Muscle of leg (tissue), 3 donors: ENCODE measurements at regions not wholly inside any gene's neighbourhood (a gene's known extent, or its start where the extent isn't known, plus 50 kb on each side); places are given as distances from the start of the nearest gene placed in this dataset.
A peak's percentile ranks its signal among the peaks of the same experiment; 100 is the strongest.

Experiments used
- DNase-seq: peaks from one replicate; pipeline ENCODE4 v3.0.0; 2013
- H3K27ac ChIP-seq: one replicate; pipeline ENCODE4 v1.5.1; 2013; ENCODE audit warnings: mild to moderate bottlenecking, low read length, control low read depth
- H3K27me3 ChIP-seq: one replicate; pipeline ENCODE4 v1.6.1; 2013; ENCODE audit warnings: low read length; ENCODE audit not compliant: control insufficient read depth, insufficient read depth
- H3K36me3 ChIP-seq: one replicate; pipeline ENCODE4 v1.6.1; 2013; ENCODE audit warnings: low read length; ENCODE audit not compliant: control insufficient read depth, insufficient read depth
- H3K4me1 ChIP-seq: one replicate; pipeline ENCODE4 v1.6.1; 2013; ENCODE audit warnings: low read length; ENCODE audit not compliant: control insufficient read depth, insufficient read depth
- H3K4me3 ChIP-seq: one replicate; pipeline ENCODE4 v1.5.1; 2013; ENCODE audit warnings: low read length, control low read depth
- H3K9me3 ChIP-seq: replicated peaks from 2 replicates; pipeline ENCODE4 v1.6.1; 2013; ENCODE audit warnings: low read depth, low read length; ENCODE audit not compliant: control insufficient read depth
- WGBS: methylation state at CpG from one replicate; pipeline ENCODE4 v1.1.5; 2013; ENCODE audit warnings: missing lambda C conversion rate; ENCODE audit not compliant: insufficient coverage; 5-methylcytosine and 5-hydroxymethylcytosine counted together

- H3K9me3 ChIP-seq: no peaks in the 10 kb centered on the region
- WGBS: no CpG with 5 or more reads among the region's 1 CpG
- no peak for DNase-seq
These were observed 152.2 kb upstream of the CDK1 start for GRCh38 chr10:60626037-60626436.

GRCh38 chr10:60623627-60624026 is 154.7 kb upstream of the CDK1 start:
- WGBS: no CpG with 5 or more reads among the region's 1 CpG
- Histone ChIP-seq H3K9me3 (no peaks in the 10 kb centered on the region), H3K4me3 (no peak overlapping the region), H3K4me1 (no peaks in the 10 kb centered on the region), H3K27me3 (no peaks in the 10 kb centered on the region), H3K27ac (no peak overlapping the region), H3K36me3 (no peaks in the 10 kb centered on the region)
- no peak for DNase-seq

More at GRCh38 chr10:60626037-60626436, 152.2 kb upstream of the CDK1 start:
- no peaks in the 10 kb centered on the region for H3K27me3 ChIP-seq
- H3K27ac ChIP-seq: no peak overlapping the region
- no peaks in the 10 kb centered on the region for H3K36me3 ChIP-seq
- H3K4me1 ChIP-seq: no peaks in the 10 kb centered on the region
- H3K4me3 ChIP-seq: no peak overlapping the region

- WGBS: no CpG with 5 or more reads among the region's 3 CpGs
- H3K36me3 ChIP-seq: no peaks in the 10 kb centered on the region
- no peak overlapping the region for H3K27ac ChIP-seq
- H3K27me3 ChIP-seq: no peaks in the 10 kb centered on the region
- no peak for DNase-seq
- no peak overlapping the region for H3K4me3 ChIP-seq
- H3K9me3 ChIP-seq: no peaks in the 10 kb centered on the region
- no peaks in the 10 kb centered on the region for H3K4me1 ChIP-seq
These were observed 157.3 kb upstream of the CDK1 start for GRCh38 chr10:60621018-60621417.

- H3K4me1 ChIP-seq: no peaks in the 10 kb centered on the region
- H3K9me3 ChIP-seq: no peaks in the 10 kb centered on the region
- no peaks in the 10 kb centered on the region for H3K36me3 ChIP-seq
- 29% methylated on average over 1 of the region's 1 CpG for WGBS
- H3K27me3 ChIP-seq: no peaks in the 10 kb centered on the region
- no peak for DNase-seq
- no peak overlapping the region for H3K27ac ChIP-seq
- no peak overlapping the region for H3K4me3 ChIP-seq
These were observed 159.4 kb upstream of the CDK1 start for GRCh38 chr10:60618861-60619260.

GRCh38 chr10:60615541-60615940 is 162.7 kb upstream of the CDK1 start:
- no peak for DNase-seq
- Histone ChIP-seq H3K4me1 (no peaks in the 10 kb centered on the region), H3K27ac (no peak overlapping the region), H3K4me3 (no peak overlapping the region), H3K27me3 (no peaks in the 10 kb centered on the region), H3K36me3 (no peaks in the 10 kb centered on the region), H3K9me3 (no peaks in the 10 kb centered on the region)
- WGBS: no CpG with 5 or more reads among the region's 1 CpG

- no peak for DNase-seq
- Histone ChIP-seq H3K27ac (no peak overlapping the region), H3K27me3 (no peaks in the 10 kb centered on the region), H3K36me3 (no peaks in the 10 kb centered on the region), H3K9me3 (no peaks in the 10 kb centered on the region), H3K4me3 (no peak overlapping the region), H3K4me1 (no peaks in the 10 kb centered on the region)
- WGBS: no CpG with 5 or more reads among the region's 2 CpGs
These were observed 163.9 kb upstream of the CDK1 start for GRCh38 chr10:60614363-60614762.

- WGBS: 90% methylated on average over 2 of the region's 2 CpGs
- Histone ChIP-seq H3K9me3 (no peaks in the 10 kb centered on the region), H3K4me3 (no peak overlapping the region), H3K4me1 (no peaks in the 10 kb centered on the region), H3K27ac (no peak overlapping the region), H3K36me3 (no peaks in the 10 kb centered on the region), H3K27me3 (no peaks in the 10 kb centered on the region)
- DNase-seq: no peak
These were observed 164.8 kb upstream of the CDK1 start for GRCh38 chr10:60613434-60613833.

- no peaks in the 10 kb centered on the region for H3K4me1 ChIP-seq
- H3K27ac ChIP-seq: no peak overlapping the region
- H3K9me3 ChIP-seq: no peaks in the 10 kb centered on the region
- H3K4me3 ChIP-seq: no peak overlapping the region
- no peak for DNase-seq
- H3K36me3 ChIP-seq: no peaks in the 10 kb centered on the region
- WGBS: 60% methylated on average over 1 of the region's 5 CpGs
- no peaks in the 10 kb centered on the region for H3K27me3 ChIP-seq
These were observed 167.0 kb upstream of the CDK1 start for GRCh38 chr10:60611291-60611747.

GRCh38 chr10:60607372-60607771 is 170.9 kb upstream of the CDK1 start:
- Histone ChIP-seq H3K36me3 (no peaks in the 10 kb centered on the region), H3K4me1 (no peaks in the 10 kb centered on the region), H3K4me3 (no peak overlapping the region), H3K27me3 (no peaks in the 10 kb centered on the region), H3K27ac (no peak overlapping the region), H3K9me3 (no peaks in the 10 kb centered on the region)
- 53% methylated on average over 2 of the region's 3 CpGs for WGBS
- no peak for DNase-seq

GRCh38 chr10:60606343-60607080 is 171.8 kb upstream of the CDK1 start:
- H3K27me3 ChIP-seq: no peaks in the 10 kb centered on the region
- no peaks in the 10 kb centered on the region for H3K4me1 ChIP-seq
- no CpG with 5 or more reads among the region's 2 CpGs for WGBS
- H3K27ac ChIP-seq: no peak overlapping the region
- peak; percentile 30 for DNase-seq
- H3K4me3 ChIP-seq: no peak overlapping the region
- no peaks in the 10 kb centered on the region for H3K9me3 ChIP-seq
- H3K36me3 ChIP-seq: no peaks in the 10 kb centered on the region

- Histone ChIP-seq H3K9me3 (no peaks in the 10 kb centered on the region), H3K36me3 (no peaks in the 10 kb centered on the region), H3K27ac (no peak overlapping the region), H3K4me3 (no peak overlapping the region), H3K27me3 (no peaks in the 10 kb centered on the region), H3K4me1 (no peaks in the 10 kb centered on the region)
- no peak for DNase-seq
These were observed 172.8 kb upstream of the CDK1 start for GRCh38 chr10:60605476-60605875.
